ENCODE measurements at regions not wholly inside any gene's neighbourhood (a gene's known extent, or its start where the extent isn't known, plus 50 kb on each side); places are given as distances from the start of the nearest gene placed in this dataset.

DNA sequence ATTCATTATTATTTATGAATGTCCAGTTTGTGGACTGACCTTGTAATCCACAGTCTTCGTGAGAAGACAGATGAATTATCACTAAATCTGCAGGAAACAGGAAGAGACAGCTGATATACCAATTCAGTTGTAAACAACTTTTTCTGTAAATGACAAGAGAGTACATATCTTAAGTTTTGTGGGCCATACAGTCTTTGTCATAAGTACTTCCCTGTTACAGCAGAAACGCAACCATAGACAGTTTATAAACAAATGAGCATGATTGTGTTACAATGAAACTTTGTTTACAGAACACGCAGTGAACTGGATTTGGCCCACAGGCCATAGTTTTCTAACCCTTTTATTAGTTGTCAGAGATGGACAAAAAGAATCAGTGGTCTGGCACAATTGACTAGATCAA lies 443.4 kb downstream of the PDGFC start:
- no peak overlapping the region for H3K4me3 ChIP-seq (ENCODE audit: low read length)
- ChIA-PET POLR2A (no interaction called here), CTCF (no interaction called here)
- no peaks in the 10 kb centered on the region for H3K36me3 Mint-ChIP-seq
- H3K9me3 Mint-ChIP-seq: peaks cover 1 to 11% (median 4%) of the 10 kb centered on the region in 5 donors
- H3K4me1 Mint-ChIP-seq: no peaks in the 10 kb centered on the region
- no peaks in the 10 kb centered on the region for H3K27me3 ChIP-seq (ENCODE audit: insufficient read depth, low read length, poor library complexity, severe bottlenecking)
- H3K27me3 Mint-ChIP-seq: no peaks in the 10 kb centered on the region
- no peak overlapping the region for H3K27ac Mint-ChIP-seq
- DNase-seq: no peak
- no peak overlapping the region for H3K27ac ChIP-seq (ENCODE audit: low read depth, low read length)
- no peaks in the 10 kb centered on the region for H3K36me3 ChIP-seq (ENCODE audit: insufficient read depth, low read length)
- no peaks in the 10 kb centered on the region for H3K4me1 ChIP-seq (ENCODE audit: insufficient read depth, low read length)
- no peaks in the 10 kb centered on the region for H3K9me3 ChIP-seq (ENCODE audit: low read length)
- H3K4me3 Mint-ChIP-seq: no peak overlapping the region

GRCh38 chr4:156527237-156527993 lies 444.2 kb downstream of the PDGFC start:
- no peak overlapping the region for H3K27ac Mint-ChIP-seq
- H3K27me3 Mint-ChIP-seq: no peaks in the 10 kb centered on the region
- no peaks in the 10 kb centered on the region for H3K36me3 Mint-ChIP-seq
- ChIA-PET CTCF (no interaction called here), POLR2A (no interaction called here)
- no peak for DNase-seq
- H3K36me3 ChIP-seq (ENCODE audit: insufficient read depth, low read length): no peaks in the 10 kb centered on the region
- no peaks in the 10 kb centered on the region for H3K27me3 ChIP-seq (ENCODE audit: insufficient read depth, low read length, poor library complexity, severe bottlenecking)
- H3K4me1 Mint-ChIP-seq: no peaks in the 10 kb centered on the region
- no peak overlapping the region for H3K4me3 ChIP-seq (ENCODE audit: low read length)
- H3K4me1 ChIP-seq (ENCODE audit: insufficient read depth, low read length): no peaks in the 10 kb centered on the region
- peaks cover 1 to 8% (median 4%) of the 10 kb centered on the region in 5 donors for H3K9me3 Mint-ChIP-seq
- H3K9me3 ChIP-seq (ENCODE audit: low read length): no peaks in the 10 kb centered on the region
- no peak overlapping the region for H3K27ac ChIP-seq (ENCODE audit: low read depth, low read length)
- H3K4me3 Mint-ChIP-seq: no peak overlapping the region

GRCh38 chr4:156523991-156524390 lies 447.6 kb downstream of the PDGFC start:
- Mint-ChIP-seq H3K36me3 (no peaks in the 10 kb centered on the region), H3K9me3 (peaks cover 1 to 6% (median 3%) of the 10 kb centered on the region in 5 donors), H3K27me3 (peaks cover 0 to 2% of the 10 kb centered on the region in 2 donors), H3K4me1 (no peaks in the 10 kb centered on the region), H3K27ac (no peak overlapping the region), H3K4me3 (no peak overlapping the region)
- no peaks in the 10 kb centered on the region for H3K9me3 ChIP-seq (ENCODE audit: low read length)
- no peaks in the 10 kb centered on the region for H3K4me1 ChIP-seq (ENCODE audit: insufficient read depth, low read length)
- CTCF ChIA-PET: no interaction called here
- POLR2A ChIA-PET: no interaction called here
- H3K4me3 ChIP-seq (ENCODE audit: low read length): no peak overlapping the region
- DNase-seq: no peak
- H3K36me3 ChIP-seq (ENCODE audit: insufficient read depth, low read length): no peaks in the 10 kb centered on the region
- no peak overlapping the region for H3K27ac ChIP-seq (ENCODE audit: low read depth, low read length)
- no peaks in the 10 kb centered on the region for H3K27me3 ChIP-seq (ENCODE audit: insufficient read depth, low read length, poor library complexity, severe bottlenecking)

- Histone ChIP-seq H3K9me3 (ENCODE audit: low read length) (no peaks in the 10 kb centered on the region), H3K36me3 (ENCODE audit: insufficient read depth, low read length) (no peaks in the 10 kb centered on the region), H3K27ac (ENCODE audit: low read depth, low read length) (no peak overlapping the region), H3K4me1 (ENCODE audit: insufficient read depth, low read length) (no peaks in the 10 kb centered on the region), H3K4me3 (ENCODE audit: low read length) (no peak overlapping the region), H3K27me3 (ENCODE audit: insufficient read depth, low read length, poor library complexity, severe bottlenecking) (no peaks in the 10 kb centered on the region)
- Mint-ChIP-seq H3K27ac (no peak overlapping the region), H3K27me3 (peaks cover 0 to 2% of the 10 kb centered on the region in 2 donors), H3K4me3 (no peak overlapping the region), H3K9me3 (peaks cover 1 to 3% (median 2%) of the 10 kb centered on the region in 5 donors), H3K36me3 (no peaks in the 10 kb centered on the region), H3K4me1 (no peaks in the 10 kb centered on the region)
- ChIA-PET CTCF (no interaction called here), POLR2A (no interaction called here)
- DNase-seq: no peak
Measured at GRCh38 chr4:156523492-156523891, 448.1 kb downstream of the PDGFC start.

DNA sequence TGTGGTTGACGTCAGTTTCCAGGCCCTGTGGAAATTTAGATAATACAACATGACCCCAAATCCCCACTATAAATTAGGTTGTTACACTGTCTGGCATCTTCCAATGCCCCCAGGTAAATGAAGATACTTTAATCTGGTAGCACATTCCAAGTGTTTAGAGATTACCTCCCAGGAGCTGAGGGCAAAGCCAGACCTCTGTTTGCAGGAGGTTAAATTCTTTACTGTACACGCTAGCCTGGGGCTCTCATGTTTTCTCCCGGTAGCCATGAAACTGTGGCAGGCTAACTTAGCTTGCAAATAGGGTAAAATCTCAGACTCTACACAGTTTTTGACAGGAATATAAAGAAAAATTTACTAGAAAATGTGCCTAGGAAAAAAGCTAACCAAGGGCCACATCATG lies 450.0 kb downstream of the PDGFC start:
- DNase-seq: no peak
- Mint-ChIP-seq H3K9me3 (peaks cover 0 to 4% (median 4%) of the 10 kb centered on the region in 5 donors), H3K36me3 (no peaks in the 10 kb centered on the region), H3K4me3 (no peak overlapping the region), H3K4me1 (no peaks in the 10 kb centered on the region), H3K27ac (no peak overlapping the region), H3K27me3 (peaks cover 0 to 2% of the 10 kb centered on the region in 2 donors)
- no peak overlapping the region for H3K4me3 ChIP-seq (ENCODE audit: low read length)
- H3K27me3 ChIP-seq (ENCODE audit: insufficient read depth, low read length, poor library complexity, severe bottlenecking): no peaks in the 10 kb centered on the region
- H3K36me3 ChIP-seq (ENCODE audit: insufficient read depth, low read length): no peaks in the 10 kb centered on the region
- POLR2A ChIA-PET: no interaction called here
- CTCF ChIA-PET: no interaction called here
- no peaks in the 10 kb centered on the region for H3K9me3 ChIP-seq (ENCODE audit: low read length)
- no peak overlapping the region for H3K27ac ChIP-seq (ENCODE audit: low read depth, low read length)
- no peaks in the 10 kb centered on the region for H3K4me1 ChIP-seq (ENCODE audit: insufficient read depth, low read length)

DNA sequence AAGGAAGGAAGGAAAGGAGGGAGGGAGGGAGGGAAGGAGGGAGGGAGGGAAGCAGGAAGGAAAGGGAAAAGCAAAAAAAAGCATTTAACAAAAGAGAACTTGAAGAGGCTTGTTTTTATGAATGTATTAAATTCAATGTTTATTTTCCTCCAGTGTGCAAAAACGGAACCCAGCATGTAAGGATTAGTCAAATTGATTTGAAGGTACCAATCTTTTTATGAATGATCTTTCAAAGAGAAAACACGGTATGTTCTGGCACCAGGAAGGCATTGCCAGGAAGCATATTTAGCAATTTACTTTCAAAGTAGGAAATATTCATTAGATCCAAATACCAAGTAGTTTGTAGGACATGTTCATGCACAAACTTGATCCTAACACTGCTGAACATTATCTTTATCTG lies 453.6 kb downstream of the PDGFC start:
- Mint-ChIP-seq H3K4me1 (no peaks in the 10 kb centered on the region), H3K9me3 (peaks cover 2 to 12% (median 4%) of the 10 kb centered on the region in 5 donors), H3K36me3 (no peaks in the 10 kb centered on the region), H3K27ac (no peak overlapping the region), H3K4me3 (no peak overlapping the region), H3K27me3 (peaks cover 0 to 2% of the 10 kb centered on the region in 2 donors)
- no peaks in the 10 kb centered on the region for H3K9me3 ChIP-seq (ENCODE audit: low read length)
- no peak for DNase-seq
- CTCF ChIA-PET: no interaction called here
- H3K36me3 ChIP-seq (ENCODE audit: insufficient read depth, low read length): no peaks in the 10 kb centered on the region
- no peak overlapping the region for H3K4me3 ChIP-seq (ENCODE audit: low read length)
- no peaks in the 10 kb centered on the region for H3K4me1 ChIP-seq (ENCODE audit: insufficient read depth, low read length)
- H3K27ac ChIP-seq (ENCODE audit: low read depth, low read length): no peak overlapping the region
- POLR2A ChIA-PET: no interaction called here
- no peaks in the 10 kb centered on the region for H3K27me3 ChIP-seq (ENCODE audit: insufficient read depth, low read length, poor library complexity, severe bottlenecking)

DNA sequence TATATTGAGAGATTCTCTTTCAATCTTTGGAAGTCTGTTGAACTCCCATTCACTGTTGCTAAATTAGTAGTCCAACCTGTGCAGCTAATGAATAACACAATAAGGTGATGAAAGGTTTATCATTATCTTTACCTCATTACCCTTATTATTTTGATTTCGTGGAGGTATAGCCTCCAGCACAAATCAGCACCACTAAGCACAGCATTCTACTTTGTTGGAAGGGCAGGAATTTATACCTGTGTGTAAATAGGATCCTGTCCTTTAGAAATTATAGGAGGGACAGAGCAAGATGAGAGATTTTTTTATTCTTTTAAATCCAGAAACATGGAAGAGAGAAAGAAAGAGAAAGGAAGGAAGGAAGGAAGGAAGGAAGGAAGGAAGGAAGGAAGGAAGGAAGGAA lies 454.1 kb downstream of the PDGFC start:
- no peaks in the 10 kb centered on the region for H3K4me1 ChIP-seq (ENCODE audit: insufficient read depth, low read length)
- H3K4me3 ChIP-seq (ENCODE audit: low read length): no peak overlapping the region
- H3K27me3 ChIP-seq (ENCODE audit: insufficient read depth, low read length, poor library complexity, severe bottlenecking): no peaks in the 10 kb centered on the region
- ChIA-PET CTCF (no interaction called here), POLR2A (no interaction called here)
- Mint-ChIP-seq H3K4me1 (no peaks in the 10 kb centered on the region), H3K36me3 (no peaks in the 10 kb centered on the region), H3K4me3 (no peak overlapping the region), H3K27ac (no peak overlapping the region), H3K27me3 (peaks cover 0 to 2% of the 10 kb centered on the region in 2 donors), H3K9me3 (peaks cover 2 to 12% (median 4%) of the 10 kb centered on the region in 5 donors)
- no peak overlapping the region for H3K27ac ChIP-seq (ENCODE audit: low read depth, low read length)
- H3K9me3 ChIP-seq (ENCODE audit: low read length): no peaks in the 10 kb centered on the region
- DNase-seq: no peak
- no peaks in the 10 kb centered on the region for H3K36me3 ChIP-seq (ENCODE audit: insufficient read depth, low read length)

GRCh38 chr4:156516698-156517097 lies 454.9 kb downstream of the PDGFC start:
- H3K36me3 Mint-ChIP-seq: no peaks in the 10 kb centered on the region
- peaks cover 0 to 2% of the 10 kb centered on the region in 2 donors for H3K27me3 Mint-ChIP-seq
- DNase-seq: no peak
- H3K4me1 Mint-ChIP-seq: no peaks in the 10 kb centered on the region
- H3K4me1 ChIP-seq (ENCODE audit: insufficient read depth, low read length): no peaks in the 10 kb centered on the region
- H3K36me3 ChIP-seq (ENCODE audit: insufficient read depth, low read length): no peaks in the 10 kb centered on the region
- no peak overlapping the region for H3K27ac ChIP-seq (ENCODE audit: low read depth, low read length)
- H3K27me3 ChIP-seq (ENCODE audit: insufficient read depth, low read length, poor library complexity, severe bottlenecking): no peaks in the 10 kb centered on the region
- ChIA-PET POLR2A (no interaction called here), CTCF (no interaction called here)
- no peak overlapping the region for H3K27ac Mint-ChIP-seq
- H3K9me3 ChIP-seq (ENCODE audit: low read length): no peaks in the 10 kb centered on the region
- no peak overlapping the region for H3K4me3 Mint-ChIP-seq
- H3K9me3 Mint-ChIP-seq: peaks cover 2 to 12% (median 4%) of the 10 kb centered on the region in 5 donors
- H3K4me3 ChIP-seq (ENCODE audit: low read length): no peak overlapping the region

All from CD8-positive, alpha-beta memory T cell (primary cell).